NCI-H774 (cell line): ENCODE measurements at regions not wholly inside any gene's neighbourhood (a gene's known extent, or its start where the extent isn't known, plus 50 kb on each side); places are given as distances from the start of the nearest gene placed in this dataset.
"Not testable (repeated sequence)": the region's sequence is repeated elsewhere in the genome, so short reads cannot be mapped to it uniquely, and the experiment has no call there.

Experiments
- DNase-seq: peaks from one replicate; lab custom pipeline; 2025; lab: John Stamatoyannopoulos, UW

- no peak for DNase-seq
Observed at GRCh38 chr6:141244366-141244765, 888.4 kb upstream of the GJE1 start.

GRCh38 chr6:141242957-141243356 lies 889.8 kb upstream of the GJE1 start:
- no peak for DNase-seq

- no peak for DNase-seq
Observed at GRCh38 chr6:141229296-141229695, 903.4 kb upstream of the GJE1 start.

GRCh38 chr6:141218583-141218982 lies 914.1 kb upstream of the GJE1 start:
- no peak for DNase-seq

GRCh38 chr6:141216726-141217125 lies 916.0 kb upstream of the GJE1 start:
- DNase-seq: no peak

GRCh38 chr6:141212296-141212695 lies 920.4 kb upstream of the GJE1 start:
- no peak for DNase-seq

GRCh38 chr6:141211845-141212244 lies 920.9 kb upstream of the GJE1 start:
- DNase-seq: no peak

- DNase-seq: no peak
Observed at GRCh38 chr6:141210901-141211300, 921.8 kb upstream of the GJE1 start.

- DNase-seq: no peak
Observed at GRCh38 chr6:141209890-141210289, 922.8 kb upstream of the GJE1 start.

GRCh38 chr6:141208101-141208500 lies 924.6 kb upstream of the GJE1 start:
- DNase-seq: no peak

GRCh38 chr6:141203902-141204575 lies 928.7 kb upstream of the GJE1 start:
- DNase-seq: no peak

- no peak for DNase-seq
Observed at GRCh38 chr6:141202626-141203025, 930.1 kb upstream of the GJE1 start.

GRCh38 chr6:141199074-141199473 lies 933.7 kb upstream of the GJE1 start:
- DNase-seq: no peak

GRCh38 chr6:141195251-141195832 lies 937.4 kb upstream of the GJE1 start:
- no peak for DNase-seq

- no peak for DNase-seq
Observed at GRCh38 chr6:141183368-141183767, 949.4 kb upstream of the GJE1 start.

- not testable (repeated sequence) for DNase-seq
Observed at GRCh38 chr6:141175458-141175857, 957.3 kb upstream of the GJE1 start.

- DNase-seq: no peak
Observed at GRCh38 chr6:141174932-141175331, 957.8 kb upstream of the GJE1 start.

- DNase-seq: no peak
Observed at GRCh38 chr6:141173529-141173928, 959.2 kb upstream of the GJE1 start.

GRCh38 chr6:141169419-141169818 lies 963.3 kb upstream of the GJE1 start:
- DNase-seq: no peak

GRCh38 chr6:141167945-141168344 lies 964.8 kb upstream of the GJE1 start:
- DNase-seq: no peak

- no peak for DNase-seq
Observed at GRCh38 chr6:141165002-141165665, 967.6 kb upstream of the GJE1 start.

- no peak for DNase-seq
Observed at GRCh38 chr6:141164042-141164743, 968.5 kb upstream of the GJE1 start.

- DNase-seq: no peak
Observed at GRCh38 chr6:141163107-141163506, 969.6 kb upstream of the GJE1 start.
